GM18909 (cell line): ENCODE measurements at regions not wholly inside any gene's neighbourhood (a gene's known extent, or its start where the extent isn't known, plus 50 kb on each side); places are given as distances from the start of the nearest gene placed in this dataset.
"Not testable (repeated sequence)": the region's sequence is repeated elsewhere in the genome, so short reads cannot be mapped to it uniquely, and the experiment has no call there.

Experiments
- ATAC-seq: cut with Tn5 transposase; IDR thresholded peaks from one replicate; pipeline ENCODE4 v1.9.1; 2021; ENCODE audit warnings: mild to moderate bottlenecking; ENCODE audit not compliant: unreplicated experiment, poor library complexity

DNA sequence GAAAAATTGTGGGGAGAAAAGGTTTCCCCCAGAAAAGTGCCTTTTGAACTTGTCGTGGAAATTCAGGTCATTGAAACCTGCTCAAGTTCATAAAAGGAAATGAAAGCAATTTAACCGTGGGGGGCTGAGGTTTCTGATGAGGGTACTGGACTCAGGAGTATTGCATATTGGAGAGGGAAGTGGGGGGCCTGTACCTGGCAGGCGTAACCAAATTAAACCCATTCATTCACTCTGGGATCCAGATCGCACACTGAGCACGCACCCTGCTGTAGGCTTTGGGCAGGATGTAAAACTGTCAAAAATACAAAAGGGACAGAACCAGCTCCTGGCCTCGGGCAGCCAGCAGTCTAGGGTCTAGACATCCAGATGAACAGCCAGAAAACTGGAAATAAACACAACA, 1517.4 kb downstream of the BRD1 start:
- no peak for ATAC-seq

GRCh38 chr22:48309836-48310235, 1517.8 kb downstream of the BRD1 start:
- no peak for ATAC-seq

GRCh38 chr22:48309115-48309705, 1518.5 kb downstream of the BRD1 start:
- ATAC-seq: no peak

- no peak for ATAC-seq
Observed at GRCh38 chr22:48307931-48308330, 1519.7 kb downstream of the BRD1 start.

DNA sequence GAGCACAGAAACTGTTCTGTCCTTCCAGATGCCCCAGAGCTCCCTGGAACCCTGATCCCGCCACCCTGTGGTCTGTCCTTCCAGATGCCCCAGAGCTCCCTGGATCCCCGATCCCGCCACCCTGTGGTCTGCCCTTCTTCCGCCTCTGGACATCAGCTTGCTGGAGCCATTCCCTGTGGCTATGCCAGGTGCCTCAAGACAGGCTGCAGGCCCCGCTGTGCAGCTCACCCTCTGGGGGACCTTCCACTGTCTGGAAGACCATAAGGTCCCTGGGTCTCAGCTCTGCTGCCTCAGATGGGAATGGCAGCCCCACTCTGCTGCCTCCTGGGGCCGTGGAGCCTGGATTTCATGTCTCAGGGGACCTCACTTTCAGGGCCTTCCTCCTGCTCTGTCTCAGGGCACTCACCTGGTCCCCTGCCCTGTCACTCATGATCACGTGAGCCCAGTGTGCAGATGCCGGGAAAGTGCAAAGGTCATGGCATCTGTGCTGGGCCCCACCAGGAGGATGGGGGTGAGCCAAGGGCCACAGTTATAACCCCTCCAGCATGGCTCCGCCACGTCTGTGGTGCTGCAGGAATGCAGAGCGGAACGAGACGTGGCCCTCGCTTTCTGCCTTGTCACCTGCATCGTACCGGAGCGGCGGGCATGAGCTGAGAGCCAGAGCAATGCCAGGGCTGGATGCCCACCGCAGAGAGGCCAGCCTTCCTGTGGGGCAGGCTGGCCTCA, 1520.7 kb downstream of the BRD1 start:
- ATAC-seq: no peak

DNA sequence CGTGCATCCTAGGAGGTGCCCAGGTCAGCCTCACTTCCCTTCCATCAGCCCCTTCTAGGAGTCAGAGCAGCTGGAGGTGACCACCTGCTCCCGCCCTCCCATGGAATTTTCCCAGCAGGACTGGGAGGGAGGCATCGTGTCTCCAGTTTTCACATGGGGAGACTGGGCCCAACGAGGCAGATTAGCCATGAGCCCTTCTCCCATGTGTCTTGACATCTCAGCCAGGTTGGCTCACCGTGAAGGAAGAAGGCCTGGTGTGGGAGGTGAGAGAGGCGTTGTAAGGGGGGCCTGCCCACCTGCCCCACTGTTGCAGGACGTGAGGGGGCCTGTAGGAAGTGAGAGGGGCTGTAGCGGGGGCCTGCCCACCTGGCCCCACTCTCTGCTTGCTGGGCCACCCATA, 1521.4 kb downstream of the BRD1 start:
- no peak for ATAC-seq

DNA sequence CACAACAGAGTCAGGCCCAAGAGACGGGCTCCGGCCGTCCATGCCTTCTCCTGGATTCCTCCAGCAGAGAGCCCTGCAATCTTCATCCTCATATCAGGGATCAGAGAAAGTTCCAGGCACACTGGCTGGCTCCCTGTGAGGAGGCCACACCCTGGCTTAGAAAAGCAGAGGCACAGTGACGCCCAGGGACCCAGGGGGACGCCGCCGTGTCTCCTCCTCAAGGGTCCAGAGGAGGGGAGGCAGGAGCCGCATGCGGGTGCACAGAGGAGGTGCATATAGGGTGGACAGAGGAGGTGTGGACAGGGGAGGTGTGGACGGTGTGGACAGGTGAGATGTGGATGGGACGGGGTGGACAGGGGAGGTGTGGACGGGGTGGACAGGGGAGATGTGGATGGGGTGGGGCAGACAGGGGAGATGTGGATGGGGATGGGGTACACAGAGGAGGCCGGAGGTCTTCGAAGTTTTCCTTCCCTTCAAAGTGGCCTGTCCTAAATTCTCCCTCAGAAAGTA, 1521.9 kb downstream of the BRD1 start:
- no peak for ATAC-seq

DNA sequence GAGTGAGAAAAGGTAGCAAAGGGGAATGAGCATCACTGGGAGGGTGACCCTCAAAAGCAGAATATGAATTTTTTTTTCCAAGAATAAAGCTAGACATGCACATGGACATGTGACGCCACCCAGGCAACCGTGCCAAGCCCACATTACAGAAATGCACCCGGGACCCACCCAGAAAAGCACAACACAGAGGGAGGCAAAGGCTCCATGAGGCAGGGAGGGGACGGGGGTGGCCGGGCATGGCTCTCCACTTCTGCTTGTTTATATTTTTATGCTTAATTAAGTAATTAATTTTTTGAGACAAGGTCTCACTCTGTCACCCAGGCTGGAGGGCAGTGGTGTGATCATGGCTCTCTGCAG, 1524.3 kb downstream of the BRD1 start:
- ATAC-seq: no peak

DNA sequence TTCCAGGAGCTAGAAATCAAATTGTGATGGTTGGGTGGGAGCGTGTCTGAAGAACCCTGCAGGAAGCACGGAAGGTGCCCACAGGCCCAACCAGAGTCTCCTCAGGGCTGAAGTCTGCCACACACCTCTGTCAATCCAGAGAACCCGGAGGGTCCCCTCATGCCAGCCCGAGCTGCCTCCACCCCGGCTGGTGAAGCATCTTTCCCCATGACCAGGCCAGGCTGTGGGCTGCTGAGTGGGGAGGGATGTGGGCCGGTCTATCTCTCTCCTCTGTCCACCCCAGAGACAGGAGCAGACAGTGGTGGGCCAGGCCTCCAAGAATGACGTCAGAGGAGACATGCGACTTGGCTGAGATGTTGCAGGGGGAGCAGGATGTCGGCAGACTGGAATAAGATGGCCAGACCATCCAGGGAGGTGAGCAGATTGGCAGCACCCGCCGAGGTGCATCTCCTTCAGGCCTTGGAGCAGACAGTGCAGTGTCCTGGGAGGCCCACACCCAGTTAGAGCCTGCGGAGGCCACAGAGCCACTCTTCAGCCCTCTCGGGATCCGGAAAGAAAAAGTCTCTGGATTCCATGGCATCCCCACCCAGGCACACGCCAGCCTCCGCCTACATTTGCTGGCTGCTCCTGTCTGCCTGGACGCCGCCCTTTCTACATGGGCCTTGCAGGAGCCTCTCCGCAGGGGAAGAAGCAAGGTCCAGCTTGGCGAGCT, 1524.9 kb downstream of the BRD1 start:
- no peak for ATAC-seq

GRCh38 chr22:48301908-48302307, 1525.8 kb downstream of the BRD1 start:
- no peak for ATAC-seq

DNA sequence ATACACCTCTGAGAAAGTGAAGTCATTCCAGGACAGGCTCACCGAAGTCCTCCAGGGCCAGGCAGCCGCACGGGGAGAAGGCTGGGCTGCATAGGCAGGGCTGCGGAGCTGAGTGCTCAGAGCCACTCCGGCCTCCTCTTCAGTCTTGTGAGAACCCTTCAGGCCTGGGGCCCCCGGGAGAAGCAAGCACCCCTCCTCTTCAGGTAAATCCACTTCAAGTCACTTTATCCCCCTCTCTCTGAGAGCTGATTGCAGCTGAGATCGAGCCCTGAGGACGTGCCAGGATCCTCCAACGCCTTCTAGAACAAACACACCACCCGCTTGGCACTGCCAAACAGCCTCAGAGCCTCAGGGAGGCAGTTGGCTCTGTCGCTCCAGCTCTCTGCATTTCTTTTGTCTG, 1526.3 kb downstream of the BRD1 start:
- ATAC-seq: no peak

GRCh38 chr22:48300877-48301276, 1526.8 kb downstream of the BRD1 start:
- no peak for ATAC-seq

- no peak for ATAC-seq
Observed at GRCh38 chr22:48299801-48300200, 1527.9 kb downstream of the BRD1 start.

GRCh38 chr22:48299124-48299523, 1528.5 kb downstream of the BRD1 start:
- no peak for ATAC-seq

GRCh38 chr22:48297296-48297695, 1530.4 kb downstream of the BRD1 start:
- ATAC-seq: no peak

DNA sequence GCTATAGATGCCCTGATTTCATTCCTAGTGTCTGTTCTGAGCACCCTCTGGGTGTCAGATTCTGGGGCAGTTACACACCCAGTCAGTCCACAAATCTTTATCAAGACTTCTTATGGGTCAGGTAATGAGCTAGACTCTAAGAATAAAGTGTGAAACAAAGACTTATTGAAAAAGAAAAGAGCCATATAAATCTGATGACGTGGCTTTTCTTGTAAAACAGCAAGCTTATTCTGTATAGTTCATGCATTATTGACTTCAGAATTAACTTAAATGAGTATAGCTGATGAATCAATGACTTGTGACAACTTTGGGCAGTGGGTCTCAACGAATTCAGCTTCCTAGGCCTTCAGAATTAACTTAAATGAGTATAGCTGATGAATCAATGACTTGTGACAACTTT, 1527.5 kb downstream of the TBC1D22A start:
- ATAC-seq: not testable (repeated sequence)

DNA sequence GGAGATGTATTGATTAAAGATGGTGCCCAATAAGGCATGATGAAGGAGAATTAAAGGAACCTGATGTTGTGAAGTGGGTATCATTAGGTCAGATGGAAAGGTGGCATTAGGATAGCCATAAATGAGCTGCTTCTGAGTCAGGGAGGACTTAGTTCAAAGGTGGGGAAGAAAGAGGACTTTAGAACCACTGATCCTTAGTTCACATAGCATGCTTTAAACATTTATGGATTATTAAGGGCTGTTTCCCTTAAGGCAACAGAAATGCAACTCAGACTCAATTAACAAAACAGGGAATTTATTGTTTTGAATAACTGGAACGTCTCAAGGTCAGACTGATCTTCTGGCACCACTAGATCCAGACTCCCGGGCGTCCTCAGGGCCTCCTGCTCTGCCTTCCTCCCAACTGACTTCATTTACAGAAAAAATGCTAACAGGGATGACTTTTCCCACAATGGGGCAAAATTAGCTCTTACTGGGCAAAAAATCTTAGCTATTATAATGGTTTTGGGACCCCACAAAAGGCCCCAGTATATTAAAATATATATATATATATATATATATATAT, 1526.0 kb downstream of the TBC1D22A start:
- ATAC-seq: no peak

GRCh38 chr22:48287031-48287430, 1524.6 kb downstream of the TBC1D22A start:
- no peak for ATAC-seq

- no peak for ATAC-seq
Observed at GRCh38 chr22:48284671-48285070, 1522.2 kb downstream of the TBC1D22A start.

GRCh38 chr22:48282804-48283203, 1520.4 kb downstream of the TBC1D22A start:
- ATAC-seq: no peak

DNA sequence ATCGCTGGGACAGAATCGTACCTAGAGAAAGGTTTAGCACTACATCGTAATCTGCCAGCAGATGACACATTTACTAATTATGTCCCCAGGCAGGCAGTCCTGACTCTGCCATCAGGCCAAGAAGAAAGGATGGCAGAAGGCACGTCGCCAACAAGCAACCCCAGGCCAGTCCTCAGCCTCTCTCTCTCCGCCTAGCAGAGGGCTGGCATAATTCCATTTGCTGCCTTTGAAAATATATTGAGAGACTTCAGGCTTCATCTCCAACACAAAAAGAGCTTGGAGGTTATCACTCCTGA, 1517.0 kb downstream of the TBC1D22A start:
- no peak for ATAC-seq
